SK-N-SH (cell line): ENCODE measurements at regions not wholly inside any gene's neighbourhood (a gene's known extent, or its start where the extent isn't known, plus 50 kb on each side); places are given as distances from the start of the nearest gene placed in this dataset.
"Not testable (repeated sequence)": the region's sequence is repeated elsewhere in the genome, so short reads cannot be mapped to it uniquely, and the experiment has no call there.

ENCODE experiments used
- CTCF ChIA-PET: fragments of 300-600, 350-600 bp; formaldehyde crosslinking; extraction: SDS; loops from one replicate; lab custom pipeline; 2021; lab: Yijun Ruan, JAX
- POLR2A ChIA-PET: fragments of 350-600 bp; sonication (Branson Sonifier 250); formaldehyde crosslinking; extraction: SDS; loops from one replicate; lab custom pipeline; 2020; ENCODE audit warnings: antibody characterized with exemption, inconsistent platforms; lab: Yijun Ruan, JAX
- DNase-seq: peaks from one replicate; pipeline ENCODE4 v3.0.0; 2012
- H2AFZ ChIP-seq: fragments of 200-600 bp; sonication (generic); 2 replicates; pipeline ENCODE4 v1.8.1; 2016; ENCODE audit warnings: antibody characterized with exemption, mild to moderate bottlenecking, low read depth
- H3F3A ChIP-seq: fragments of 200-600 bp; sonication (generic); replicated peaks from 2 replicates; pipeline ENCODE3; 2016; ENCODE audit warnings: antibody characterized with exemption, mild to moderate bottlenecking; ENCODE audit not compliant: insufficient read depth
- H3K27ac ChIP-seq, 2 experiments: fragments of 200-500 bp in 1 of 2; fragments of 200-600 bp in 1 of 2; sonication (Bioruptor generic) in 1 of 2; sonication (generic), shearing (Covaris generic) in 1 of 2; 2 replicates each; pipeline versions ENCODE4 v1.5.1 to v1.6.1; 2014 to 2016; ENCODE audit warnings: low read depth in 2 of 2, inconsistent platforms in 1 of 2, low read length in 1 of 2, mild to moderate bottlenecking in 1 of 2, mixed read lengths in 1 of 2
- H3K27me3 ChIP-seq: fragments of 200-600 bp; sonication (generic), shearing (Covaris generic); 2 replicates; pipeline ENCODE4 v1.6.1; 2016; ENCODE audit warnings: mixed run types; ENCODE audit not compliant: insufficient read depth
- H3K36me3 ChIP-seq, 2 experiments: fragments of 200-500 bp in 1 of 2; fragments of 200-600 bp in 1 of 2; sonication (Bioruptor generic) in 1 of 2; sonication (generic) in 1 of 2; replicated peaks in 1 of 2; 2 replicates each; pipeline versions ENCODE3 to v1.5.1; 2014 to 2016; ENCODE audit warnings: low read length in 1 of 2, mild to moderate bottlenecking in 1 of 2; ENCODE audit not compliant: insufficient read depth in 2 of 2, control insufficient read depth in 1 of 2
- H3K4me1 ChIP-seq, 2 experiments: fragments of 200-500 bp in 1 of 2; fragments of 200-600 bp in 1 of 2; sonication (Bioruptor generic) in 1 of 2; sonication (generic), shearing (Covaris generic) in 1 of 2; 2 replicates each; pipeline versions ENCODE4 v1.5.1 to v1.6.1; 2014 to 2016; ENCODE audit warnings: low read depth in 1 of 2, low read length in 1 of 2, mixed run types in 1 of 2; ENCODE audit not compliant: insufficient read depth in 2 of 2, control insufficient read depth in 1 of 2
- H3K4me2 ChIP-seq: fragments of 200-600 bp; sonication (generic), shearing (Covaris generic); 2 replicates; pipeline ENCODE4 v1.6.1; 2017; ENCODE audit warnings: mixed run types
- H3K4me3 ChIP-seq, 2 experiments: fragments of 200-500 bp in 1 of 2; fragments of 200-600 bp in 1 of 2; sonication (Bioruptor generic) in 1 of 2; sonication (generic), shearing (Covaris generic) in 1 of 2; 2 replicates each; pipeline versions ENCODE4 v1.5.1 to v1.8.1; 2014 to 2016; ENCODE audit warnings: low read depth in 2 of 2, inconsistent platforms in 1 of 2, low read length in 1 of 2, mild to moderate bottlenecking in 1 of 2, mixed read lengths in 1 of 2, moderate library complexity in 1 of 2
- H3K79me2 ChIP-seq: fragments of 200-600 bp; sonication (generic); 2 replicates; pipeline ENCODE4 v1.8.1; 2017; ENCODE audit warnings: mild to moderate bottlenecking; ENCODE audit not compliant: insufficient read depth
- H3K9ac ChIP-seq: fragments of 200-600 bp; sonication (generic); 2 replicates; pipeline ENCODE4 v1.6.1; 2017; ENCODE audit warnings: mixed run types
- H3K9me2 ChIP-seq: fragments of 200-600 bp; sonication (generic); 2 replicates; pipeline ENCODE4 v1.6.1; 2017; ENCODE audit warnings: mixed run types
- H3K9me3 ChIP-seq: fragments of 200-600 bp; sonication (generic); 2 replicates; pipeline ENCODE4 v1.6.1; 2017; ENCODE audit warnings: mixed run types, mild to moderate bottlenecking, moderate library complexity
- H4K20me1 ChIP-seq: fragments of 200-600 bp; sonication (generic); 2 replicates; pipeline ENCODE4 v1.6.1; 2017; ENCODE audit warnings: mild to moderate bottlenecking, mixed run types; ENCODE audit not compliant: insufficient read depth
- CHD2 ChIP-seq: fragments of 150-350 bp; IDR thresholded peaks from 2 replicates; pipeline ENCODE4 v1.6.1; 2018; ENCODE audit warnings: low read length; ENCODE audit not compliant: partially characterized antibody
- CTCF ChIP-seq: fragments of 200-600 bp; sonication (generic); IDR thresholded peaks from 2 replicates; pipeline ENCODE4 v1.6.1; 2017; ENCODE audit warnings: antibody characterized with exemption, mild to moderate bottlenecking, moderate library complexity
- EZH2phosphoT487 ChIP-seq: fragments of 200-600 bp; sonication (generic); IDR thresholded peaks from 2 replicates; pipeline ENCODE4 v1.6.1; 2017; ENCODE audit warnings: low read depth, mixed run types, mild to moderate bottlenecking, antibody characterized with exemption, moderate library complexity, borderline replicate concordance
- FOSL2 ChIP-seq: IDR thresholded peaks from 2 replicates; pipeline ENCODE4 v1.4.0; 2012; ENCODE audit warnings: low read depth, mild to moderate bottlenecking, moderate library complexity, borderline replicate concordance
- MEF2A ChIP-seq: IDR thresholded peaks from 2 replicates; pipeline ENCODE4 v1.4.0; 2012; ENCODE audit warnings: low read depth, borderline replicate concordance
- NRF1 ChIP-seq: IDR thresholded peaks from 2 replicates; pipeline ENCODE4 v1.6.1; 2012; ENCODE audit warnings: low read depth, mild to moderate bottlenecking, low read length
- RAD21 ChIP-seq: IDR thresholded peaks from 2 replicates; pipeline ENCODE4 v1.6.1; 2012; ENCODE audit warnings: mild to moderate bottlenecking, low read length
- REST ChIP-seq: IDR thresholded peaks from 2 replicates; pipeline ENCODE4 v1.6.1; 2012; ENCODE audit warnings: mild to moderate bottlenecking, low read depth, low read length, moderate library complexity
- RFX5 ChIP-seq: IDR thresholded peaks from 2 replicates; pipeline ENCODE4 v1.6.1; 2012; ENCODE audit warnings: mild to moderate bottlenecking, improper control_type of control experiment, low read length
- SMC3 ChIP-seq: IDR thresholded peaks from 2 replicates; pipeline ENCODE4 v1.6.1; 2012; ENCODE audit warnings: low read depth, low read length, improper control_type of control experiment
- TEAD4 ChIP-seq: IDR thresholded peaks from 2 replicates; pipeline ENCODE4 v1.4.0; 2012; ENCODE audit warnings: mild to moderate bottlenecking, borderline replicate concordance; ENCODE audit not compliant: insufficient read depth
- USF2 ChIP-seq: fragments of 150-350 bp; IDR thresholded peaks from 2 replicates; pipeline ENCODE4 v1.6.1; 2017; ENCODE audit warnings: antibody characterized with exemption, low read length, low read depth, borderline replicate concordance
- WGBS: methylation state at CpG from one replicate; pipeline ENCODE4 v1.1.6; 2017; ENCODE audit warnings: low lambda C conversion rate; 5-methylcytosine and 5-hydroxymethylcytosine counted together

GRCh38 chr11:69915501-69916250 is 96.5 kb upstream of the FGF3 start:
- H3K36me3 ChIP-seq: no peaks in the 10 kb centered on the region
- DNase-seq: peak; percentile 87
- peak; percentile 61 for TF ChIP-seq SMC3
- no peak for TF ChIP-seq NRF1
- TF ChIP-seq CHD2: no peak
- peak; percentile 76 for TF ChIP-seq RAD21
- peak; percentile 88 for TF ChIP-seq CTCF
- no peaks in the 10 kb centered on the region for H3K9me2 ChIP-seq
- H4K20me1 ChIP-seq: no peaks in the 10 kb centered on the region
- no peaks in the 10 kb centered on the region for H3K79me2 ChIP-seq
- peak overlapping the region; percentile 71 for H3K4me2 ChIP-seq
- H3K27ac ChIP-seq: no peak overlapping the region
- H3K4me3 ChIP-seq: peak overlapping the region; percentile 7 to 54; a peak in 2 of 4 replicates
- no peaks in the 10 kb centered on the region for H3F3A ChIP-seq
- CTCF ChIA-PET: interaction anchor here (0.6 to 17.3 kb wide), 52 partner anchors 8 to 309 kb away, joined by 3 to 249 read pairs (median 4); partner anchors contain the start of genes FADD and FGF19
- peaks cover 0 to 25% of the 10 kb centered on the region in 2 experiments; a peak in 1 of 4 replicates for H3K4me1 ChIP-seq
- WGBS: 30% methylated on average over 11 of the region's 18 CpGs
- POLR2A ChIA-PET: interaction anchor here (1.3 kb wide), 1 partner anchor 9 kb away, joined by 3 read pairs; no protein-coding TSS in a partner anchor
- no peaks in the 10 kb centered on the region for H3K27me3 ChIP-seq
- H2AFZ ChIP-seq: peak overlapping the region; percentile 81; the same call in 1 of the 2 replicates
- no peak overlapping the region for H3K9ac ChIP-seq
- H3K9me3 ChIP-seq: no peaks in the 10 kb centered on the region

GRCh38 chr11:69916251-69916649 is 97.0 kb upstream of the FGF3 start:
- POLR2A ChIA-PET: interaction anchor here (1.3 kb wide), 1 partner anchor 10 kb away, joined by 3 read pairs; no protein-coding TSS in a partner anchor
- not testable (repeated sequence) for H3K4me3 ChIP-seq, H3K9me3 ChIP-seq, H3K79me2 ChIP-seq, H3K9me2 ChIP-seq, H4K20me1 ChIP-seq, H3K27ac ChIP-seq, H3K27me3 ChIP-seq, DNase-seq, H3K4me2 ChIP-seq, H3F3A ChIP-seq, H2AFZ ChIP-seq, H3K9ac ChIP-seq, H3K36me3 ChIP-seq
- peaks cover 0 to 21% of the 10 kb centered on the region in 2 experiments; a peak in 1 of 4 replicates for H3K4me1 ChIP-seq
- 61% methylated on average over 5 of the region's 8 CpGs for WGBS
- CTCF ChIA-PET: interaction anchor here (0.6 to 17.3 kb wide), 22 partner anchors 9 to 309 kb away, joined by 3 to 249 read pairs (median 6); partner anchors contain the start of genes FADD and FGF19

- Histone ChIP-seq H3K27me3 (no peaks in the 10 kb centered on the region), H3F3A (no peaks in the 10 kb centered on the region), H3K27ac (no peak overlapping the region), H3K4me1 (peaks cover 0 to 15% of the 10 kb centered on the region in 2 experiments; a peak in 1 of 4 replicates), H4K20me1 (no peaks in the 10 kb centered on the region), H2AFZ (no peak overlapping the region), H3K4me2 (no peak overlapping the region), H3K4me3 (no peak overlapping the region), H3K9me3 (no peaks in the 10 kb centered on the region), H3K9ac (no peak overlapping the region), H3K36me3 (no peaks in the 10 kb centered on the region), H3K9me2 (no peaks in the 10 kb centered on the region), H3K79me2 (no peaks in the 10 kb centered on the region)
- no peak for DNase-seq
- ChIA-PET CTCF (interaction anchor here (0.6 to 17.3 kb wide), 15 partner anchors 9 to 308 kb away, joined by 3 to 249 read pairs (median 5); partner anchors contain the start of genes FADD and FGF19), POLR2A (no interaction called here)
- 41% methylated on average over 2 of the region's 2 CpGs for WGBS
- TF ChIP-seq USF2: no peak
- no peak for TF ChIP-seq MEF2A
- TF ChIP-seq TEAD4: no peak
- TF ChIP-seq EZH2phosphoT487: no peak
- TF ChIP-seq RFX5: no peak
- no peak for TF ChIP-seq REST
- TF ChIP-seq FOSL2: no peak
Measured at GRCh38 chr11:69916806-69917387, 97.7 kb upstream of the FGF3 start.
